ENCODE measurements at regions not wholly inside any gene's neighbourhood (a gene's known extent, or its start where the extent isn't known, plus 50 kb on each side); places are given as distances from the start of the nearest gene placed in this dataset.
"Not testable (repeated sequence)": the region's sequence is repeated elsewhere in the genome, so short reads cannot be mapped to it uniquely, and the experiment has no call there.

GRCh38 chr7:112979055-112979454, 107.6 kb downstream of the GPR85 start:
- not testable (repeated sequence) for TF ChIP-seq CTCF (IDR thresholded peaks at IDR 0.05); RCOR1 (IDR thresholded peaks at IDR 0.05; ENCODE audit: low read length); RAD21 (IDR thresholded peaks at IDR 0.05; ENCODE audit: low read length); FOSL2 (IDR thresholded peaks at IDR 0.05; ENCODE audit: borderline replicate concordance, low read depth); EP300 (IDR thresholded peaks at IDR 0.05; ENCODE audit: borderline replicate concordance in 1 of 2, low read depth in 1 of 2, low read length in 1 of 2)
- TF ChIP-seq, protein P1, sequence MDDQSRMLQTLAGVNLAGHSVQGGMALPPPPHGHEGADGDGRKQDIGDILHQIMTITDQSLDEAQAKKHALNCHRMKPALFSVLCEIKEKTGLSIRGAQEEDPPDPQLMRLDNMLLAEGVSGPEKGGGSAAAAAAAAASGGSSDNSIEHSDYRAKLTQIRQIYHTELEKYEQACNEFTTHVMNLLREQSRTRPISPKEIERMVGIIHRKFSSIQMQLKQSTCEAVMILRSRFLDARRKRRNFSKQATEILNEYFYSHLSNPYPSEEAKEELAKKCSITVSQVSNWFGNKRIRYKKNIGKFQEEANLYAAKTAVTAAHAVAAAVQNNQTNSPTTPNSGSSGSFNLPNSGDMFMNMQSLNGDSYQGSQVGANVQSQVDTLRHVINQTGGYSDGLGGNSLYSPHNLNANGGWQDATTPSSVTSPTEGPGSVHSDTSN (IDR thresholded peaks at IDR 0.05), result not testable (repeated sequence)

Data from SK-N-SH (cell line).